H9 (cell line): ENCODE measurements at regions not wholly inside any gene's neighbourhood (a gene's known extent, or its start where the extent isn't known, plus 50 kb on each side); places are given as distances from the start of the nearest gene placed in this dataset.

Source experiments
- DNase-seq: peaks from one replicate; pipeline ENCODE4 v3.0.0-alpha.2; 2017
- H2AFZ ChIP-seq: one replicate; pipeline ENCODE4 v1.6.1; 2013; ENCODE audit warnings: mild to moderate bottlenecking, low read length, control low read depth, moderate library complexity
- H2AK5ac ChIP-seq: 2 replicates; pipeline ENCODE4 v1.6.1; 2013; ENCODE audit warnings: low read length, control low read depth, mixed read lengths; ENCODE audit not compliant: insufficient read length
- H2BK120ac ChIP-seq: one replicate; pipeline ENCODE4 v1.6.1; 2013; ENCODE audit warnings: low read depth, mild to moderate bottlenecking, low read length, control low read depth, inconsistent platforms; ENCODE audit not compliant: poor library complexity, severe bottlenecking
- H2BK12ac ChIP-seq: 2 replicates; pipeline ENCODE4 v1.6.1; 2013; ENCODE audit warnings: low read length, control low read depth, mixed read lengths, low read depth; ENCODE audit not compliant: insufficient read length
- H2BK15ac ChIP-seq: 2 replicates; pipeline ENCODE4 v1.6.1; 2013; ENCODE audit warnings: low read depth, low read length, control low read depth
- H2BK20ac ChIP-seq: one replicate; pipeline ENCODE4 v1.6.1; 2013; ENCODE audit warnings: low read depth, mild to moderate bottlenecking, low read length, control low read depth, inconsistent platforms; ENCODE audit not compliant: poor library complexity, severe bottlenecking
- H2BK5ac ChIP-seq: 2 replicates; pipeline ENCODE4 v1.6.1; 2013; ENCODE audit warnings: low read length, control low read depth, mixed read lengths; ENCODE audit not compliant: insufficient read length
- H3K14ac ChIP-seq: 2 replicates; pipeline ENCODE4 v1.6.1; 2013; ENCODE audit warnings: low read length, control low read depth; ENCODE audit not compliant: insufficient read depth
- H3K18ac ChIP-seq: 2 replicates; pipeline ENCODE4 v1.6.1; 2013; ENCODE audit warnings: low read depth, mild to moderate bottlenecking, mixed read lengths, low read length, control low read depth; ENCODE audit not compliant: insufficient read length
- H3K23ac ChIP-seq: 2 replicates; pipeline ENCODE4 v1.6.1; 2013; ENCODE audit warnings: low read length, control low read depth, mixed read lengths, low read depth; ENCODE audit not compliant: insufficient read length
- H3K23me2 ChIP-seq: 2 replicates; pipeline ENCODE4 v1.6.1; 2013; ENCODE audit warnings: low read depth, mild to moderate bottlenecking, mixed read lengths, low read length, control low read depth; ENCODE audit not compliant: insufficient read length, poor library complexity, severe bottlenecking
- H3K27ac ChIP-seq: 2 replicates; pipeline ENCODE4 v1.5.1; 2013; ENCODE audit warnings: low read length, control low read depth, mixed read lengths, low read depth; ENCODE audit not compliant: insufficient read length
- H3K27me3 ChIP-seq: 2 replicates; pipeline ENCODE4 v1.6.1; 2013; ENCODE audit warnings: low read length, control low read depth, inconsistent platforms; ENCODE audit not compliant: insufficient read depth
- H3K4ac ChIP-seq: 2 replicates; pipeline ENCODE4 v1.6.1; 2013; ENCODE audit warnings: low read depth, mild to moderate bottlenecking, control low read depth, inconsistent platforms, low read length, moderate library complexity
- H3K4me1 ChIP-seq: 2 replicates; pipeline ENCODE4 v1.6.1; 2013; ENCODE audit warnings: low read length, control low read depth, inconsistent platforms; ENCODE audit not compliant: insufficient read depth
- H3K4me2 ChIP-seq: 2 replicates; pipeline ENCODE4 v1.6.1; 2013; ENCODE audit warnings: low read length, control low read depth, mixed read lengths; ENCODE audit not compliant: insufficient read length, insufficient read depth
- H3K56ac ChIP-seq: 2 replicates; pipeline ENCODE4 v1.6.1; 2013; ENCODE audit warnings: low read depth, mild to moderate bottlenecking, mixed read lengths, low read length, control low read depth; ENCODE audit not compliant: insufficient read length
- H3K79me1 ChIP-seq: 2 replicates; pipeline ENCODE4 v1.6.1; 2013; ENCODE audit warnings: low read depth, mild to moderate bottlenecking, moderate library complexity, low read length, control low read depth, inconsistent platforms; ENCODE audit not compliant: insufficient read depth, poor library complexity, severe bottlenecking
- H3K79me2 ChIP-seq: 2 replicates; pipeline ENCODE4 v1.6.1; 2013; ENCODE audit warnings: low read length, control low read depth, inconsistent platforms; ENCODE audit not compliant: insufficient read depth
- H3K9ac ChIP-seq: 2 replicates; pipeline ENCODE4 v1.6.1; 2013; ENCODE audit warnings: low read length, control low read depth, mixed read lengths; ENCODE audit not compliant: insufficient read length; ENCODE audit errors: extremely low read depth
- H3K9me3 ChIP-seq: one replicate; pipeline ENCODE4 v1.6.1; 2013; ENCODE audit warnings: low read depth, low read length, inconsistent platforms; ENCODE audit not compliant: control insufficient read depth
- H3T11ph ChIP-seq: one replicate; pipeline ENCODE4 v1.6.1; 2013; ENCODE audit warnings: mild to moderate bottlenecking, low read length, control low read depth, inconsistent platforms
- H4K20me1 ChIP-seq: one replicate; pipeline ENCODE4 v1.6.1; 2013; ENCODE audit not compliant: control insufficient read depth, insufficient read length, insufficient read depth
- H4K5ac ChIP-seq: 2 replicates; pipeline ENCODE4 v1.6.1; 2013; ENCODE audit warnings: low read depth, mild to moderate bottlenecking, mixed read lengths, low read length, control low read depth; ENCODE audit not compliant: insufficient read length
- H4K8ac ChIP-seq: replicated peaks from 2 replicates; pipeline ENCODE4 v1.6.1; 2013; ENCODE audit warnings: low read length, control low read depth, mixed read lengths, low read depth; ENCODE audit not compliant: insufficient read length
- H4K91ac ChIP-seq: 2 replicates; pipeline ENCODE4 v1.6.1; 2013; ENCODE audit warnings: low read depth, mild to moderate bottlenecking, moderate library complexity, mixed read lengths, low read length, control low read depth; ENCODE audit not compliant: insufficient read length
- H3K27ac Mint-ChIP-seq, 3 experiments: 2 replicates in 2 of 3; 3 replicates in 1 of 3; pipeline ENCODE4 v1.8.0; 2020 to 2021; ENCODE audit warnings: mixed read lengths in 3 of 3, mild to moderate bottlenecking in 1 of 3, moderate library complexity in 1 of 3
- H3K27me3 Mint-ChIP-seq: 2 replicates; pipeline ENCODE4 v1.8.0; 2021; ENCODE audit warnings: low read depth, mild to moderate bottlenecking, moderate library complexity, mixed read lengths
- H3K36me3 Mint-ChIP-seq, 3 experiments: 2 replicates in 2 of 3; 3 replicates in 1 of 3; pipeline ENCODE4 v1.8.0; 2020 to 2021; ENCODE audit warnings: low read depth in 3 of 3, mixed read lengths in 3 of 3; ENCODE audit not compliant: insufficient read depth in 1 of 3
- H3K4me1 Mint-ChIP-seq, 2 experiments: 2 replicates each; pipeline ENCODE4 v1.8.0; 2020; ENCODE audit warnings: mixed read lengths in 2 of 2
- H3K4me3 Mint-ChIP-seq, 2 experiments: 2 replicates in 1 of 2; 3 replicates in 1 of 2; pipeline ENCODE4 v1.8.0; 2020 to 2021; ENCODE audit warnings: mild to moderate bottlenecking in 2 of 2, mixed read lengths in 2 of 2, moderate library complexity in 1 of 2
- H3K9me3 Mint-ChIP-seq, 2 experiments: 2 replicates in 1 of 2; 3 replicates in 1 of 2; pipeline ENCODE4 v1.8.0; 2020; ENCODE audit warnings: mild to moderate bottlenecking in 2 of 2, mixed read lengths in 2 of 2, moderate library complexity in 1 of 2
- TF ChIP-seq, protein P1 (sequence below): fragments of 200-600 bp; sonication (generic); conservative IDR thresholded peaks from 3 replicates; pipeline ENCODE4 v1.8.0; 2021; ENCODE audit warnings: antibody characterized with exemption, mild to moderate bottlenecking

GRCh38 chr2:192250961-192251360, 56.2 kb upstream of the TMEFF2 start:
- Histone ChIP-seq H3K79me1 (no peaks in the 10 kb centered on the region), H3K4me1 (no peaks in the 10 kb centered on the region), H2BK15ac (no peak overlapping the region), H2BK5ac (no peak overlapping the region), H3T11ph (no peak overlapping the region), H4K8ac (no peak overlapping the region), H3K23me2 (no peaks in the 10 kb centered on the region), H3K4me2 (no peak overlapping the region), H3K27ac (no peak overlapping the region), H3K56ac (no peak overlapping the region), H3K14ac (no peak overlapping the region), H3K18ac (no peak overlapping the region), H3K79me2 (no peaks in the 10 kb centered on the region), H2AFZ (no peak overlapping the region), H3K4ac (no peak overlapping the region), H4K5ac (no peak overlapping the region), H3K27me3 (no peaks in the 10 kb centered on the region), H2BK12ac (no peak overlapping the region), H4K91ac (no peak overlapping the region), H2AK5ac (no peak overlapping the region), H3K9me3 (no peaks in the 10 kb centered on the region), H2BK120ac (no peak overlapping the region), H4K20me1 (no peaks in the 10 kb centered on the region), H3K23ac (no peak overlapping the region), H3K9ac (no peak overlapping the region), H2BK20ac (no peak overlapping the region)
- no peak overlapping the region for H3K4me3 Mint-ChIP-seq
- no peaks in the 10 kb centered on the region for H3K9me3 Mint-ChIP-seq
- no peak overlapping the region for H3K27ac Mint-ChIP-seq
- H3K27me3 Mint-ChIP-seq: no peaks in the 10 kb centered on the region; the same call in 1 of the 2 replicates
- TF ChIP-seq, protein P1, sequence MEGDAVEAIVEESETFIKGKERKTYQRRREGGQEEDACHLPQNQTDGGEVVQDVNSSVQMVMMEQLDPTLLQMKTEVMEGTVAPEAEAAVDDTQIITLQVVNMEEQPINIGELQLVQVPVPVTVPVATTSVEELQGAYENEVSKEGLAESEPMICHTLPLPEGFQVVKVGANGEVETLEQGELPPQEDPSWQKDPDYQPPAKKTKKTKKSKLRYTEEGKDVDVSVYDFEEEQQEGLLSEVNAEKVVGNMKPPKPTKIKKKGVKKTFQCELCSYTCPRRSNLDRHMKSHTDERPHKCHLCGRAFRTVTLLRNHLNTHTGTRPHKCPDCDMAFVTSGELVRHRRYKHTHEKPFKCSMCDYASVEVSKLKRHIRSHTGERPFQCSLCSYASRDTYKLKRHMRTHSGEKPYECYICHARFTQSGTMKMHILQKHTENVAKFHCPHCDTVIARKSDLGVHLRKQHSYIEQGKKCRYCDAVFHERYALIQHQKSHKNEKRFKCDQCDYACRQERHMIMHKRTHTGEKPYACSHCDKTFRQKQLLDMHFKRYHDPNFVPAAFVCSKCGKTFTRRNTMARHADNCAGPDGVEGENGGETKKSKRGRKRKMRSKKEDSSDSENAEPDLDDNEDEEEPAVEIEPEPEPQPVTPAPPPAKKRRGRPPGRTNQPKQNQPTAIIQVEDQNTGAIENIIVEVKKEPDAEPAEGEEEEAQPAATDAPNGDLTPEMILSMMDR: no peak
- no peak for DNase-seq
- H3K4me1 Mint-ChIP-seq: no peaks in the 10 kb centered on the region
- H3K36me3 Mint-ChIP-seq: no peaks in the 10 kb centered on the region
